Neutrophil (primary cell): ENCODE measurements at regions not wholly inside any gene's neighbourhood (a gene's known extent, or its start where the extent isn't known, plus 50 kb on each side); places are given as distances from the start of the nearest gene placed in this dataset.

Experiments
- H3K27ac ChIP-seq: fragments of 200-600 bp; sonication (generic); 2 replicates; pipeline ENCODE4 v1.5.1; 2016; ENCODE audit warnings: mild to moderate bottlenecking, moderate library complexity
- H3K27me3 ChIP-seq: fragments of 200-600 bp; sonication (generic); 2 replicates; pipeline ENCODE4 v1.6.0; 2016; ENCODE audit warnings: mild to moderate bottlenecking
- H3K36me3 ChIP-seq: fragments of 200-600 bp; sonication (generic); 2 replicates; pipeline ENCODE4 v1.5.1; 2017
- H3K4me1 ChIP-seq, 2 experiments: fragments of 200-600 bp in 1 of 2; sonication (generic) in 1 of 2; 1 replicate in 1 of 2; 2 replicates in 1 of 2; pipeline versions ENCODE4 v1.5.1 to v1.6.1; 2013 to 2016; ENCODE audit warnings: low read depth in 1 of 2, low read length in 1 of 2, mild to moderate bottlenecking in 1 of 2, moderate library complexity in 1 of 2; ENCODE audit not compliant: control insufficient read depth in 1 of 2, insufficient read depth in 1 of 2
- H3K4me3 ChIP-seq, 2 experiments: fragments of 200-600 bp in 1 of 2; sonication (generic) in 1 of 2; 1 replicate in 1 of 2; 2 replicates in 1 of 2; pipeline ENCODE4 v1.5.1; 2013 to 2016; ENCODE audit warnings: low read depth in 1 of 2, low read length in 1 of 2, mild to moderate bottlenecking in 1 of 2, moderate library complexity in 1 of 2
- H3K9me3 ChIP-seq: fragments of 200-600 bp; sonication (generic); 2 replicates; pipeline ENCODE4 v1.5.1; 2016
- TF ChIP-seq, protein P1 (sequence below): fragments of 200-600 bp; sonication (generic); IDR thresholded peaks from 2 replicates; pipeline ENCODE4 v1.5.1; 2016; ENCODE audit warnings: antibody characterized with exemption

DNA sequence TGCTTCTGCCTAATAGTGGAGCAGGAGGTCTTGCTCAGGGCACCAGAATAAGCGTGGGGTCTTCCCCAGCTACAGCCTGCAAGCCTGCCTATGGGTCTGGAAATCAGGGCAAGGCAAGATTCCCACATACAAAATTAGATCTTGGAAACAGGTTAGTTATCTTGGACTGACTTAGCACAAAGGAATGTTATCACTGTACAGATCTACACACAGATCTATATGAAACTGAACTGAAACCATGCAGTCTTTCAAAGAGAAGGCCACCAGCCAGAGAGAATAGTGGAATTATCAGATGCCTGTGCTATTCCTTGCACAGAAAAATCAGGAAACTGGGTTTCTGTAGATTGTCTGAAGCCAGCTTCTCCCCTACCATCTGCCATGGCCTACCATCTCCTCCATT is 585.7 kb downstream of the ACTL7B start:
- H3K4me1 ChIP-seq, result peaks cover 19 to 22% of the 10 kb centered on the region in 2 experiments
- H3K36me3 ChIP-seq, result no peaks in the 10 kb centered on the region
- no peak overlapping the region for H3K4me3 ChIP-seq
- H3K27me3 ChIP-seq, result no peaks in the 10 kb centered on the region
- peak overlapping the region; percentile 16 for H3K27ac ChIP-seq
- TF ChIP-seq, protein P1, sequence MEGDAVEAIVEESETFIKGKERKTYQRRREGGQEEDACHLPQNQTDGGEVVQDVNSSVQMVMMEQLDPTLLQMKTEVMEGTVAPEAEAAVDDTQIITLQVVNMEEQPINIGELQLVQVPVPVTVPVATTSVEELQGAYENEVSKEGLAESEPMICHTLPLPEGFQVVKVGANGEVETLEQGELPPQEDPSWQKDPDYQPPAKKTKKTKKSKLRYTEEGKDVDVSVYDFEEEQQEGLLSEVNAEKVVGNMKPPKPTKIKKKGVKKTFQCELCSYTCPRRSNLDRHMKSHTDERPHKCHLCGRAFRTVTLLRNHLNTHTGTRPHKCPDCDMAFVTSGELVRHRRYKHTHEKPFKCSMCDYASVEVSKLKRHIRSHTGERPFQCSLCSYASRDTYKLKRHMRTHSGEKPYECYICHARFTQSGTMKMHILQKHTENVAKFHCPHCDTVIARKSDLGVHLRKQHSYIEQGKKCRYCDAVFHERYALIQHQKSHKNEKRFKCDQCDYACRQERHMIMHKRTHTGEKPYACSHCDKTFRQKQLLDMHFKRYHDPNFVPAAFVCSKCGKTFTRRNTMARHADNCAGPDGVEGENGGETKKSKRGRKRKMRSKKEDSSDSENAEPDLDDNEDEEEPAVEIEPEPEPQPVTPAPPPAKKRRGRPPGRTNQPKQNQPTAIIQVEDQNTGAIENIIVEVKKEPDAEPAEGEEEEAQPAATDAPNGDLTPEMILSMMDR, result no peak
- no peaks in the 10 kb centered on the region for H3K9me3 ChIP-seq

DNA sequence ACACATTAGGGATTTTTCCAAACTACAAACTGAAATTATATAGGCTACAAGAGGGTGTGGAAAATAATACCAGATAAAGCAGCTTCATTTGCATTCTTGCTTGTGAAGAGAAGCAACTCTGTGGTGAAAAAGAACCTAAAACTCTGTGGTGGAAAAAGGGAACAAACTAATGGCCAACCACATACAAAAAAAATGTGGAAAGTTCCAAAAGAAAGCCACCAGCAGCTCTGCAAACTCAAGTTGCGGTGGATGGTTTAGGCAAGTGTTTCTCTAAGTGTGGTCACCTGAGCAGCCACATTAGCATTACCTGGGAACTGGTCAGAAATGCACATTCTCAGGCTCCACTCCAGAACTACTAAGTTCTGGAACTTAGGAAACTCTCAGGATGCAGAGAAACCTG is 586.4 kb downstream of the ACTL7B start:
- Histone ChIP-seq H3K27me3 (no peaks in the 10 kb centered on the region), H3K4me3 (no peak overlapping the region), H3K36me3 (no peaks in the 10 kb centered on the region), H3K4me1 (peaks cover 21 to 24% of the 10 kb centered on the region in 2 experiments), H3K9me3 (no peaks in the 10 kb centered on the region), H3K27ac (peak overlapping the region; percentile 16)
- TF ChIP-seq, protein P1, result no peak

DNA sequence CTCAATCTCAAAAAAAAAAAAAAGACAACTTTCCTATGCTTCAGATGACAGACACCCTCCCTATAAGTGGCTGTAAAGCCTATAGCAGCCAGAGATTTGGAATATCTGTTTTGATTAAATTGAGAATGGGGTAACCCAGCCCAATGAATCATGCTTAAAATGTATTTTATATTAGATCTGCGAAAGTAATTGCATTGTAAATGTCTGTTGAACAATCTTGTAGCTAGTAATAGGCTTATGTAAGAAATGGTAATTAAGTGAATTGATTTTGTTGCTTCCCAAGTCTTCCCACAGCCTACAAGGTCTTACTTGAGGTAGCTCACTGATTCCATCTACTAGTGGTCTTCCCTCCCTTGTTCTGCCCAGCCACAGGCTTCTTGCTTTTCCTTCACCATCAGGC is 590.7 kb downstream of the ACTL7B start:
- TF ChIP-seq, protein P1, result no peak
- H3K4me3 ChIP-seq, result no peak overlapping the region
- no peak overlapping the region for H3K27ac ChIP-seq
- H3K4me1 ChIP-seq, result peaks cover 14 to 18% of the 10 kb centered on the region in 2 experiments
- no peaks in the 10 kb centered on the region for H3K9me3 ChIP-seq
- no peaks in the 10 kb centered on the region for H3K36me3 ChIP-seq
- no peaks in the 10 kb centered on the region for H3K27me3 ChIP-seq

GRCh38 chr9:108264093-108264492 is 591.7 kb downstream of the ACTL7B start:
- H3K9me3 ChIP-seq, result no peaks in the 10 kb centered on the region
- no peak overlapping the region for H3K4me3 ChIP-seq
- TF ChIP-seq, protein P1, result no peak
- no peak overlapping the region for H3K27ac ChIP-seq
- H3K36me3 ChIP-seq, result no peaks in the 10 kb centered on the region
- no peaks in the 10 kb centered on the region for H3K27me3 ChIP-seq
- H3K4me1 ChIP-seq, result peaks cover 4 to 9% of the 10 kb centered on the region in 2 experiments

DNA sequence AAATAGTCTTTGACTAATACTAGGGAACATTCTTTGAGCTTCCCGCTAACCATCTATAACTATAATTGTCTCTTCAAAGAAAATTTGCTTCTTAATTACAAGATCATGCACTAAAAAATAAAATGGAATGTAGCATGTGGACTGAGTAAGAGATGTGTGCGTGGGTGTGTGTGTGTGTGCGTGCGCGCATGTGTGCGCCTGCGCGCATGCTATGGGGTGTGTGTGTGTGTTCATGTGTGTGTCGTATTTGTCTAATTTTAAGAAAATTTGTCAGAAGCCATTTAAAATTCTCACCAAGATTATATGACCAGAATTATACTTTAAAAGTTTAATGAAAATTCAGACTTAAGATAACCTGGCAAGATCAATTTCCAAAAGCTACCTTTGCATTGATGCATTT is 593.0 kb downstream of the ACTL7B start:
- no peaks in the 10 kb centered on the region for H3K9me3 ChIP-seq

More for the DNA sequence above, 593.0 kb downstream of the ACTL7B start:
- H3K4me1 ChIP-seq, result peaks cover 4 to 7% of the 10 kb centered on the region in 2 experiments
- no peaks in the 10 kb centered on the region for H3K36me3 ChIP-seq
- no peaks in the 10 kb centered on the region for H3K27me3 ChIP-seq
- H3K27ac ChIP-seq, result no peak overlapping the region
- TF ChIP-seq, protein P1, result no peak
- no peak overlapping the region for H3K4me3 ChIP-seq
